H1 (cell line): ENCODE measurements at regions not wholly inside any gene's neighbourhood (a gene's known extent, or its start where the extent isn't known, plus 50 kb on each side); places are given as distances from the start of the nearest gene placed in this dataset.

Experiments used
- CTCF ChIP-seq, 3 experiments: IDR thresholded peaks; 1 replicate in 2 of 3; 2 replicates in 1 of 3; pipeline versions ENCODE4 v1.5.1 to v1.6.1; 2011; ENCODE audit warnings: low read length in 3 of 3, mild to moderate bottlenecking in 3 of 3, inconsistent platforms in 2 of 3, low read depth in 1 of 3, moderate library complexity in 1 of 3; ENCODE audit not compliant: insufficient read depth in 1 of 3; ENCODE audit errors: control extremely low read depth in 1 of 3
- EZH2 ChIP-seq: fragments of 200-600 bp; sonication (generic); IDR thresholded peaks from 2 replicates; pipeline ENCODE4 v1.7.1; 2012; ENCODE audit warnings: low read depth, mild to moderate bottlenecking, moderate library complexity, low read length, inconsistent platforms; ENCODE audit not compliant: severe bottlenecking
- FOSL1 ChIP-seq: IDR thresholded peaks from 2 replicates; pipeline ENCODE4 v1.6.1; 2011; ENCODE audit warnings: mild to moderate bottlenecking, low read depth, low read length, moderate library complexity; ENCODE audit not compliant: insufficient read depth
- JUND ChIP-seq: IDR thresholded peaks from 2 replicates; pipeline ENCODE4 v1.6.1; 2011; ENCODE audit warnings: mild to moderate bottlenecking, improper control_type of control experiment, low read length
- NRF1 ChIP-seq: IDR thresholded peaks from 2 replicates; pipeline ENCODE4 v1.6.1; 2011; ENCODE audit warnings: mild to moderate bottlenecking, low read depth, low read length, improper control_type of control experiment
- RAD21 ChIP-seq, 2 experiments: IDR thresholded peaks in 1 of 2; conservative IDR thresholded peaks in 1 of 2; 2 replicates each; pipeline ENCODE4 v1.6.1; 2011; ENCODE audit warnings: low read depth in 2 of 2, low read length in 2 of 2, improper control_type of control experiment in 1 of 2, inconsistent platforms in 1 of 2, mild to moderate bottlenecking in 1 of 2, moderate library complexity in 1 of 2
- RNF2 ChIP-seq: fragments of 200-900, 300-1000 bp; sonication (generic); IDR thresholded peaks from 2 replicates; pipeline ENCODE4 v1.7.1; 2016; ENCODE audit warnings: borderline replicate concordance, low read depth, mild to moderate bottlenecking, antibody characterized with exemption, low read length; ENCODE audit not compliant: poor library complexity, severe bottlenecking; ENCODE audit errors: missing control alignments
- SUZ12 ChIP-seq: fragments of 200-600 bp; sonication (generic); IDR thresholded peaks from 2 replicates; pipeline ENCODE4 v1.6.1; 2012; ENCODE audit warnings: mild to moderate bottlenecking, inconsistent platforms, low read length, moderate library complexity, mixed read lengths
- TAF1 ChIP-seq: IDR thresholded peaks from 2 replicates; pipeline ENCODE4 v1.6.1; 2011; ENCODE audit warnings: mild to moderate bottlenecking, low read depth, low read length
- YY1 ChIP-seq: IDR thresholded peaks from 2 replicates; pipeline ENCODE4 v1.6.1; 2011; ENCODE audit warnings: low read depth, mild to moderate bottlenecking, low read length

GRCh38 chr3:5579946-5580345 lies 392.4 kb downstream of the EDEM1 start:
- no peak for TF ChIP-seq CTCF (IDR thresholded peaks at IDR 0.05; ENCODE audit: control extremely low read depth in 1 of 3, insufficient read depth in 1 of 3, low read depth in 1 of 3, low read length in 3 of 3)
- TF ChIP-seq YY1, result no peak
- no peak for TF ChIP-seq RNF2
- no peak for TF ChIP-seq TAF1
- TF ChIP-seq SUZ12, result no peak
- TF ChIP-seq NRF1, result no peak
- no peak for TF ChIP-seq RAD21 (IDR thresholded peaks at IDR 0.05 in 1 of 2, conservative IDR thresholded peaks at IDR 0.05 in 1 of 2; ENCODE audit: low read depth in 2 of 2, low read length in 2 of 2)
- no peak for TF ChIP-seq FOSL1
- TF ChIP-seq EZH2, result no peak
- no peak for TF ChIP-seq JUND
